GM23338 (cell line): ENCODE measurements at regions not wholly inside any gene's neighbourhood (a gene's known extent, or its start where the extent isn't known, plus 50 kb on each side); places are given as distances from the start of the nearest gene placed in this dataset.

Experiments used
- ATAC-seq: fragments of 200-7000 bp; cut with Tn5 transposase; 3 replicates; pipeline ENCODE4 v1.9.1; 2020
- DNase-seq: peaks from one replicate; pipeline ENCODE4 v3.0.0-alpha.2; 2015; ENCODE audit warnings: low spot score
- H2AFZ ChIP-seq: fragments of 200-600 bp; sonication (generic); 2 replicates; pipeline ENCODE4 v1.8.0; 2016; ENCODE audit warnings: antibody characterized with exemption, mild to moderate bottlenecking, moderate library complexity
- H3F3A ChIP-seq: fragments of 200-600 bp; sonication (generic); replicated peaks from 2 replicates; pipeline ENCODE4 v1.8.0; 2017; ENCODE audit warnings: antibody characterized with exemption, mixed run types, low read depth
- H3K27ac ChIP-seq: fragments of 200-600 bp; sonication (generic); 2 replicates; pipeline ENCODE4 v1.6.1; 2016; ENCODE audit warnings: low read depth
- H3K27me3 ChIP-seq: fragments of 200-600 bp; sonication (generic); 2 replicates; pipeline ENCODE4 v1.8.0; 2016; ENCODE audit warnings: mild to moderate bottlenecking, mixed run types, moderate library complexity; ENCODE audit not compliant: insufficient read depth
- H3K36me3 ChIP-seq: fragments of 200-600 bp; sonication (generic); 2 replicates; pipeline ENCODE4 v1.8.0; 2016; ENCODE audit warnings: mild to moderate bottlenecking; ENCODE audit not compliant: insufficient read depth
- H3K4me1 ChIP-seq: fragments of 200-600 bp; sonication (generic); 2 replicates; pipeline ENCODE4 v1.8.0; 2016; ENCODE audit warnings: mild to moderate bottlenecking, moderate library complexity; ENCODE audit not compliant: insufficient read depth
- H3K4me2 ChIP-seq: fragments of 200-600 bp; sonication (generic); 2 replicates; pipeline ENCODE4 v1.7.1; 2017; ENCODE audit warnings: mixed run types
- H3K4me3 ChIP-seq: fragments of 200-600 bp; sonication (generic); 2 replicates; pipeline ENCODE4 v1.6.1; 2016; ENCODE audit warnings: mixed run types
- H3K79me2 ChIP-seq: fragments of 200-600 bp; sonication (generic); replicated peaks from 2 replicates; pipeline ENCODE4 v1.8.0; 2017; ENCODE audit warnings: mild to moderate bottlenecking; ENCODE audit not compliant: insufficient read depth
- H3K9me2 ChIP-seq: fragments of 200-600 bp; sonication (generic); 2 replicates; pipeline ENCODE4 v1.8.0; 2017; ENCODE audit not compliant: insufficient read depth
- H4K20me1 ChIP-seq: fragments of 200-600 bp; sonication (generic); replicated peaks from 2 replicates; pipeline ENCODE4 v1.8.0; 2017; ENCODE audit warnings: mild to moderate bottlenecking; ENCODE audit not compliant: insufficient read depth
- H3K27ac Mint-ChIP-seq: 2 replicates; pipeline ENCODE4 v1.8.0; 2020; ENCODE audit warnings: inconsistent platforms, mild to moderate bottlenecking, moderate library complexity, mixed read lengths
- H3K27me3 Mint-ChIP-seq: 3 replicates; pipeline ENCODE4 v1.8.0; 2022; ENCODE audit warnings: low read depth, mild to moderate bottlenecking, moderate library complexity, mixed read lengths, inconsistent platforms; ENCODE audit not compliant: insufficient read depth, poor library complexity
- H3K36me3 Mint-ChIP-seq: 3 replicates; pipeline ENCODE4 v1.8.0; 2021; ENCODE audit warnings: low read depth, mild to moderate bottlenecking, inconsistent platforms, moderate library complexity, mixed read lengths
- H3K4me1 Mint-ChIP-seq: 3 replicates; pipeline ENCODE4 v1.8.0; 2020; ENCODE audit warnings: mild to moderate bottlenecking, inconsistent platforms, mixed read lengths
- H3K4me3 Mint-ChIP-seq: 3 replicates; pipeline ENCODE4 v1.8.0; 2021; ENCODE audit warnings: moderate library complexity, mild to moderate bottlenecking, inconsistent platforms, mixed read lengths
- H3K9me3 Mint-ChIP-seq: 3 replicates; pipeline ENCODE4 v1.8.0; 2020; ENCODE audit warnings: moderate library complexity, mild to moderate bottlenecking, inconsistent platforms, mixed read lengths
- CREB1 ChIP-seq: fragments of 250-450 bp; sonication (Bioruptor Pico); IDR thresholded peaks from 2 replicates; pipeline ENCODE4 v1.5.0; 2020; ENCODE audit warnings: low read depth, mild to moderate bottlenecking, moderate library complexity
- CTCF ChIP-seq, 2 experiments: fragments of 200-600 bp in 1 of 2; sonication (generic) in 1 of 2; conservative IDR thresholded peaks; 2 replicates each; pipeline versions ENCODE4 v1.5.1 to v1.6.1; 2016 to 2017; ENCODE audit warnings: antibody characterized with exemption in 2 of 2, low read depth in 2 of 2, mild to moderate bottlenecking in 2 of 2, moderate library complexity in 1 of 2
- ETS1 ChIP-seq: IDR thresholded peaks from 2 replicates; pipeline ENCODE4 v1.6.1; 2016; ENCODE audit warnings: antibody characterized with exemption
- EZH2 ChIP-seq: fragments of 200-600 bp; sonication (generic); IDR thresholded peaks from one replicate; pipeline ENCODE4 v1.8.0; 2017; ENCODE audit warnings: antibody characterized with exemption, mild to moderate bottlenecking, low read depth; ENCODE audit not compliant: unreplicated experiment
- EZH2phosphoT487 ChIP-seq: fragments of 200-600 bp; sonication (generic); IDR thresholded peaks from one replicate; pipeline ENCODE4 v1.8.1; 2018; ENCODE audit warnings: antibody characterized with exemption; ENCODE audit not compliant: unreplicated experiment
- JUNB ChIP-seq: IDR thresholded peaks from one replicate; pipeline ENCODE4 v1.6.1; 2016; ENCODE audit warnings: antibody characterized with exemption; ENCODE audit not compliant: unreplicated experiment
- NANOG ChIP-seq: IDR thresholded peaks from 2 replicates; pipeline ENCODE4 v1.6.1; 2016; ENCODE audit warnings: antibody characterized with exemption, borderline replicate concordance
- POLR2AphosphoS5 ChIP-seq: IDR thresholded peaks from 2 replicates; pipeline ENCODE4 v1.6.1; 2016; ENCODE audit warnings: antibody characterized with exemption, low read depth
- REST ChIP-seq: IDR thresholded peaks from one replicate; pipeline ENCODE4 v1.6.1; 2018; ENCODE audit warnings: antibody characterized with exemption; ENCODE audit not compliant: unreplicated experiment
- STAT1 ChIP-seq: IDR thresholded peaks from one replicate; pipeline ENCODE4 v1.6.1; 2016; ENCODE audit warnings: antibody characterized with exemption; ENCODE audit not compliant: unreplicated experiment
- ZNF114 ChIP-seq: fragments of 250-450 bp; sonication (Bioruptor Pico); IDR thresholded peaks from 2 replicates; pipeline ENCODE4 v1.5.0; 2020; ENCODE audit warnings: mild to moderate bottlenecking, moderate library complexity
- ZNF331 ChIP-seq: fragments of 250-450 bp; sonication (Bioruptor Pico); IDR thresholded peaks from 2 replicates; pipeline ENCODE4 v1.5.0; 2020; ENCODE audit warnings: low read depth, mild to moderate bottlenecking, moderate library complexity
- ZNF462 ChIP-seq: fragments of 250-450 bp; sonication (Bioruptor Pico); IDR thresholded peaks from 2 replicates; pipeline ENCODE4 v1.5.0; 2020; ENCODE audit warnings: mild to moderate bottlenecking, moderate library complexity

GRCh38 chr3:132145833-132146232 is 111.0 kb upstream of the CPNE4 start:
- H3K9me2 ChIP-seq, result no peaks in the 10 kb centered on the region
- H3K36me3 ChIP-seq, result no peaks in the 10 kb centered on the region
- no peaks in the 10 kb centered on the region for H3K27me3 Mint-ChIP-seq
- H3K27me3 ChIP-seq, result no peaks in the 10 kb centered on the region
- H3K27ac Mint-ChIP-seq, result no peak overlapping the region
- H3K4me3 Mint-ChIP-seq, result no peak overlapping the region
- DNase-seq, result no peak
- H3K4me1 Mint-ChIP-seq, result no peaks in the 10 kb centered on the region
- no peak overlapping the region for H3K27ac ChIP-seq
- TF ChIP-seq REST (no peak), JUNB (no peak), ZNF331 (CRISPR knock-in tag) (no peak), ZNF114 (CRISPR knock-in tag) (no peak), NANOG (no peak), STAT1 (no peak), ZNF462 (CRISPR knock-in tag) (no peak), CREB1 (CRISPR knock-in tag) (no peak), CTCF (conservative IDR thresholded peaks at IDR 0.05; ENCODE audit: low read depth in 2 of 2) (no peak), POLR2AphosphoS5 (no peak), ETS1 (no peak), EZH2phosphoT487 (no peak), EZH2 (no peak)
- H3K4me1 ChIP-seq, result no peaks in the 10 kb centered on the region
- no peaks in the 10 kb centered on the region for H3F3A ChIP-seq
- no peak overlapping the region for H3K4me2 ChIP-seq
- H2AFZ ChIP-seq, result no peak overlapping the region
- H4K20me1 ChIP-seq, result no peaks in the 10 kb centered on the region
- no peaks in the 10 kb centered on the region for H3K79me2 ChIP-seq
- H3K36me3 Mint-ChIP-seq, result no peaks in the 10 kb centered on the region
- no peaks in the 10 kb centered on the region for H3K9me3 Mint-ChIP-seq
- no peak overlapping the region for H3K4me3 ChIP-seq
- ATAC-seq, result no peak
